Naive thymus-derived CD8-positive, alpha-beta T cell (primary cell): ENCODE measurements at regions not wholly inside any gene's neighbourhood (a gene's known extent, or its start where the extent isn't known, plus 50 kb on each side); places are given as distances from the start of the nearest gene placed in this dataset.
A peak's percentile ranks its signal among the peaks of the same experiment; 100 is the strongest.

ENCODE experiments used
- ATAC-seq, 2 donors: fragments of 150-1000 bp; cut with Tn5 transposase in 1 of 2; sonication (Bioruptor Pico), chemical (Tn5 transposase) in 1 of 2; 1 replicate in 1 of 2; 2 replicates in 1 of 2; pipeline ENCODE4 v1.10.0; 2021; ENCODE audit warnings: mild to moderate bottlenecking in 2 of 2, moderate library complexity in 2 of 2
- POLR2A ChIA-PET: fragments of 350-600 bp; sonication (Branson Sonifier 250); formaldehyde crosslinking; loops from one replicate; lab custom pipeline; 2021; ENCODE audit warnings: antibody characterized with exemption; lab: Charles Lee
- DNase-seq, 10 donors: peaks; one replicate each; pipeline versions ENCODE4 v3.0.0 to v3.0.0-alpha.2; 2020 to 2022
- H3K27ac Mint-ChIP-seq, 10 donors: one replicate each; pipeline ENCODE4 v1.8.0; 2020 to 2022; ENCODE audit warnings: mild to moderate bottlenecking in 10 of 10, mixed read lengths in 10 of 10, moderate library complexity in 4 of 10, inconsistent platforms in 1 of 10
- H3K27me3 Mint-ChIP-seq, 5 donors: one replicate each; pipeline ENCODE4 v1.8.0; 2021 to 2022; ENCODE audit warnings: mixed read lengths in 5 of 5
- H3K36me3 Mint-ChIP-seq, 3 donors: one replicate each; pipeline ENCODE4 v1.8.0; 2020 to 2022; ENCODE audit warnings: mixed read lengths in 3 of 3, mild to moderate bottlenecking in 2 of 3, inconsistent platforms in 1 of 3
- H3K4me1 Mint-ChIP-seq, 4 donors: one replicate each; pipeline ENCODE4 v1.8.0; 2021 to 2022; ENCODE audit warnings: mixed read lengths in 4 of 4
- H3K4me3 Mint-ChIP-seq, 10 donors: one replicate each; pipeline ENCODE4 v1.8.0; 2020 to 2022; ENCODE audit warnings: mild to moderate bottlenecking in 10 of 10, mixed read lengths in 10 of 10, moderate library complexity in 6 of 10, inconsistent platforms in 1 of 10
- H3K9me3 Mint-ChIP-seq, 9 donors: one replicate each; pipeline ENCODE4 v1.8.0; 2020 to 2022; ENCODE audit warnings: mixed read lengths in 9 of 9, mild to moderate bottlenecking in 3 of 9, inconsistent platforms in 1 of 9, moderate library complexity in 1 of 9

GRCh38 chr5:9888501-9888901 is 258.4 kb upstream of the TAS2R1 start:
- ATAC-seq (no peak), DNase-seq (no peak)
- H3K36me3 Mint-ChIP-seq = no peaks in the 10 kb centered on the region
- H3K27me3 Mint-ChIP-seq = peaks cover 0 to 15% (median 0%) of the 10 kb centered on the region in 5 donors
- H3K4me1 Mint-ChIP-seq = no peaks in the 10 kb centered on the region
- no peak overlapping the region for H3K4me3 Mint-ChIP-seq
- POLR2A ChIA-PET = no interaction called here
- no peak overlapping the region for H3K27ac Mint-ChIP-seq
- peaks cover 0 to 11% (median 0%) of the 10 kb centered on the region in 9 donors for H3K9me3 Mint-ChIP-seq

GRCh38 chr5:9885164-9885563 is 255.0 kb upstream of the TAS2R1 start:
- Mint-ChIP-seq H3K4me1 (no peaks in the 10 kb centered on the region), H3K36me3 (peaks cover 0 to 4% (median 0%) of the 10 kb centered on the region in 3 donors), H3K4me3 (no peak overlapping the region), H3K27me3 (peaks cover 0 to 8% (median 0%) of the 10 kb centered on the region in 5 donors), H3K9me3 (peaks cover 0 to 22% (median 5%) of the 10 kb centered on the region in 9 donors), H3K27ac (no peak overlapping the region)
- POLR2A ChIA-PET = no interaction called here
- ATAC-seq (no peak), DNase-seq (no peak)

- Mint-ChIP-seq H3K4me3 (no peak overlapping the region), H3K9me3 (peaks cover 0 to 23% (median 7%) of the 10 kb centered on the region in 9 donors), H3K4me1 (no peaks in the 10 kb centered on the region), H3K27ac (no peak overlapping the region), H3K27me3 (peaks cover 0 to 1% (median 0%) of the 10 kb centered on the region in 5 donors), H3K36me3 (peaks cover 0 to 4% (median 0%) of the 10 kb centered on the region in 3 donors)
- ATAC-seq (no peak), DNase-seq (no peak)
- POLR2A ChIA-PET = no interaction called here
Measured at GRCh38 chr5:9878206-9878605, 248.1 kb upstream of the TAS2R1 start.

GRCh38 chr5:9877488-9877887 is 247.3 kb upstream of the TAS2R1 start:
- H3K4me3 Mint-ChIP-seq = no peak overlapping the region

GRCh38 chr5:9876451-9876850 is 246.3 kb upstream of the TAS2R1 start:
- ATAC-seq = no peak
- H3K36me3 Mint-ChIP-seq = peaks cover 0 to 4% (median 0%) of the 10 kb centered on the region in 3 donors
- peaks cover 0 to 1% (median 0%) of the 10 kb centered on the region in 5 donors for H3K27me3 Mint-ChIP-seq
- no peak for DNase-seq
- POLR2A ChIA-PET = no interaction called here
- H3K4me3 Mint-ChIP-seq = no peak overlapping the region
- peaks cover 0 to 17% (median 7%) of the 10 kb centered on the region in 9 donors for H3K9me3 Mint-ChIP-seq
- H3K4me1 Mint-ChIP-seq = no peaks in the 10 kb centered on the region
- H3K27ac Mint-ChIP-seq = no peak overlapping the region

More at GRCh38 chr5:9877488-9877887, 247.3 kb upstream of the TAS2R1 start:
- Mint-ChIP-seq H3K27ac (no peak overlapping the region), H3K36me3 (peaks cover 0 to 4% (median 0%) of the 10 kb centered on the region in 3 donors), H3K9me3 (peaks cover 0 to 19% (median 7%) of the 10 kb centered on the region in 9 donors), H3K27me3 (peaks cover 0 to 1% (median 0%) of the 10 kb centered on the region in 5 donors), H3K4me1 (no peaks in the 10 kb centered on the region)
- DNase-seq (no peak), ATAC-seq (no peak)
- POLR2A ChIA-PET = no interaction called here

GRCh38 chr5:9869616-9870288 is 239.6 kb upstream of the TAS2R1 start:
- Mint-ChIP-seq H3K27me3 (peaks cover 0 to 5% (median 0%) of the 10 kb centered on the region in 5 donors), H3K9me3 (peaks cover 14 to 48% (median 32%) of the 10 kb centered on the region in 9 donors), H3K36me3 (peaks cover 0 to 36% (median 0%) of the 10 kb centered on the region in 3 donors), H3K4me1 (no peaks in the 10 kb centered on the region), H3K4me3 (no peak overlapping the region), H3K27ac (peak overlapping the region in 1 of 10 donors; percentile 0)
- POLR2A ChIA-PET = no interaction called here
- DNase-seq (no peak), ATAC-seq (no peak)

- Mint-ChIP-seq H3K36me3 (peaks cover 0 to 38% (median 0%) of the 10 kb centered on the region in 3 donors), H3K9me3 (peaks cover 14 to 52% (median 40%) of the 10 kb centered on the region in 9 donors), H3K4me3 (no peak overlapping the region), H3K27me3 (peaks cover 0 to 6% (median 0%) of the 10 kb centered on the region in 5 donors), H3K27ac (no peak overlapping the region), H3K4me1 (no peaks in the 10 kb centered on the region)
- DNase-seq (no peak), ATAC-seq (no peak)
- POLR2A ChIA-PET = no interaction called here
Measured at GRCh38 chr5:9865574-9865973, 235.4 kb upstream of the TAS2R1 start.

GRCh38 chr5:9864791-9865190 is 234.6 kb upstream of the TAS2R1 start:
- no peak for DNase-seq
- peaks cover 14 to 52% (median 35%) of the 10 kb centered on the region in 9 donors for H3K9me3 Mint-ChIP-seq
- H3K27me3 Mint-ChIP-seq = peaks cover 0 to 9% (median 0%) of the 10 kb centered on the region in 5 donors
- no peak overlapping the region for H3K4me3 Mint-ChIP-seq
- ATAC-seq = no peak
- peaks cover 0 to 33% (median 0%) of the 10 kb centered on the region in 3 donors for H3K36me3 Mint-ChIP-seq
- no peak overlapping the region for H3K27ac Mint-ChIP-seq
- POLR2A ChIA-PET = no interaction called here
- no peaks in the 10 kb centered on the region for H3K4me1 Mint-ChIP-seq

- H3K36me3 Mint-ChIP-seq = peaks cover 0 to 27% (median 0%) of the 10 kb centered on the region in 3 donors
- ATAC-seq (no peak), DNase-seq (no peak)
- peaks cover 14 to 43% (median 24%) of the 10 kb centered on the region in 9 donors for H3K9me3 Mint-ChIP-seq
- H3K4me1 Mint-ChIP-seq = no peaks in the 10 kb centered on the region
- no peak overlapping the region for H3K27ac Mint-ChIP-seq
- peaks cover 0 to 4% (median 0%) of the 10 kb centered on the region in 5 donors for H3K27me3 Mint-ChIP-seq
- H3K4me3 Mint-ChIP-seq = no peak overlapping the region
- POLR2A ChIA-PET = no interaction called here
Measured at GRCh38 chr5:9863486-9863885, 233.3 kb upstream of the TAS2R1 start.

GRCh38 chr5:9861666-9862256 is 231.6 kb upstream of the TAS2R1 start:
- DNase-seq (no peak), ATAC-seq (no peak)
- Mint-ChIP-seq H3K36me3 (peaks cover 0 to 19% (median 0%) of the 10 kb centered on the region in 3 donors), H3K9me3 (peaks cover 10 to 28% (median 24%) of the 10 kb centered on the region in 9 donors), H3K4me3 (no peak overlapping the region), H3K27me3 (peaks cover 0 to 4% (median 0%) of the 10 kb centered on the region in 5 donors), H3K27ac (no peak overlapping the region), H3K4me1 (no peaks in the 10 kb centered on the region)
- POLR2A ChIA-PET = no interaction called here

- no peak overlapping the region for H3K27ac Mint-ChIP-seq
- H3K4me3 Mint-ChIP-seq = no peak overlapping the region
- POLR2A ChIA-PET = no interaction called here
- DNase-seq = no peak
- peaks cover 0 to 2% (median 0%) of the 10 kb centered on the region in 3 donors for H3K36me3 Mint-ChIP-seq
- H3K9me3 Mint-ChIP-seq = peaks cover 0 to 16% (median 5%) of the 10 kb centered on the region in 9 donors
- no peaks in the 10 kb centered on the region for H3K4me1 Mint-ChIP-seq
- H3K27me3 Mint-ChIP-seq = peaks cover 0 to 4% (median 0%) of the 10 kb centered on the region in 5 donors
- no peak for ATAC-seq
Measured at GRCh38 chr5:9859808-9860207, 229.7 kb upstream of the TAS2R1 start.

- Mint-ChIP-seq H3K27me3 (peaks cover 0 to 4% (median 0%) of the 10 kb centered on the region in 5 donors), H3K4me1 (no peaks in the 10 kb centered on the region), H3K27ac (no peak overlapping the region), H3K4me3 (no peak overlapping the region), H3K9me3 (peaks cover 0 to 16% (median 3%) of the 10 kb centered on the region in 9 donors), H3K36me3 (no peaks in the 10 kb centered on the region)
- no peak for ATAC-seq
- DNase-seq = no peak
- POLR2A ChIA-PET = no interaction called here
Measured at GRCh38 chr5:9858043-9858442, 227.9 kb upstream of the TAS2R1 start.

- no peak overlapping the region for H3K4me3 Mint-ChIP-seq
- ATAC-seq = no peak
- POLR2A ChIA-PET = no interaction called here
- no peak for DNase-seq
- H3K27me3 Mint-ChIP-seq = peaks cover 0 to 5% (median 0%) of the 10 kb centered on the region in 5 donors
- H3K4me1 Mint-ChIP-seq = no peaks in the 10 kb centered on the region
- H3K9me3 Mint-ChIP-seq = peaks cover 0 to 21% (median 3%) of the 10 kb centered on the region in 9 donors
- H3K36me3 Mint-ChIP-seq = peaks cover 0 to 5% (median 0%) of the 10 kb centered on the region in 3 donors
- no peak overlapping the region for H3K27ac Mint-ChIP-seq
Measured at GRCh38 chr5:9853309-9853708, 223.2 kb upstream of the TAS2R1 start.
